Thymus (tissue), 11 donors: ENCODE measurements at regions not wholly inside any gene's neighbourhood (a gene's known extent, or its start where the extent isn't known, plus 50 kb on each side); places are given as distances from the start of the nearest gene placed in this dataset.

Source experiments
- DNase-seq, 9 donors: peaks; one replicate each; pipeline ENCODE4 v3.0.0-alpha.2; 2013; ENCODE audit warnings: low spot score in 9 of 9, low read depth in 6 of 9, missing footprints in 1 of 9
- H3K27ac ChIP-seq, 2 donors: one replicate each; pipeline ENCODE4 v1.5.1; 2013; ENCODE audit warnings: control low read depth in 1 of 2, low read depth in 1 of 2, low read length in 1 of 2, mild to moderate bottlenecking in 1 of 2, moderate library complexity in 1 of 2
- H3K27me3 ChIP-seq, 2 donors: one replicate each; pipeline ENCODE4 v1.5.1; 2013; ENCODE audit warnings: low read length in 1 of 2; ENCODE audit not compliant: control insufficient read depth in 2 of 2, insufficient read depth in 1 of 2
- H3K36me3 ChIP-seq, 2 donors: one replicate each; pipeline ENCODE4 v1.5.1; 2013; ENCODE audit warnings: low read length in 1 of 2, mild to moderate bottlenecking in 1 of 2, moderate library complexity in 1 of 2; ENCODE audit not compliant: control insufficient read depth in 2 of 2, insufficient read depth in 2 of 2
- H3K4me1 ChIP-seq, 2 donors: one replicate each; pipeline ENCODE4 v1.5.1; 2013; ENCODE audit warnings: low read length in 2 of 2; ENCODE audit not compliant: control insufficient read depth in 2 of 2, insufficient read depth in 2 of 2
- H3K4me3 ChIP-seq, 2 donors: one replicate each; pipeline ENCODE4 v1.5.1; 2013; ENCODE audit warnings: low read length in 2 of 2, control low read depth in 1 of 2, mild to moderate bottlenecking in 1 of 2
- H3K9me3 ChIP-seq, 2 donors: one replicate each; pipeline ENCODE4 v1.5.1; 2013; ENCODE audit warnings: low read length in 1 of 2, mild to moderate bottlenecking in 1 of 2; ENCODE audit not compliant: control insufficient read depth in 2 of 2, insufficient read depth in 1 of 2
- WGBS: extraction: QIAGEN DNeasy Blood & Tissue Kit; methylation state at CpG from one replicate; pipeline ENCODE4 v1.1.7; 2013; 5-methylcytosine and 5-hydroxymethylcytosine counted together
- donor health status: healthy.

DNA sequence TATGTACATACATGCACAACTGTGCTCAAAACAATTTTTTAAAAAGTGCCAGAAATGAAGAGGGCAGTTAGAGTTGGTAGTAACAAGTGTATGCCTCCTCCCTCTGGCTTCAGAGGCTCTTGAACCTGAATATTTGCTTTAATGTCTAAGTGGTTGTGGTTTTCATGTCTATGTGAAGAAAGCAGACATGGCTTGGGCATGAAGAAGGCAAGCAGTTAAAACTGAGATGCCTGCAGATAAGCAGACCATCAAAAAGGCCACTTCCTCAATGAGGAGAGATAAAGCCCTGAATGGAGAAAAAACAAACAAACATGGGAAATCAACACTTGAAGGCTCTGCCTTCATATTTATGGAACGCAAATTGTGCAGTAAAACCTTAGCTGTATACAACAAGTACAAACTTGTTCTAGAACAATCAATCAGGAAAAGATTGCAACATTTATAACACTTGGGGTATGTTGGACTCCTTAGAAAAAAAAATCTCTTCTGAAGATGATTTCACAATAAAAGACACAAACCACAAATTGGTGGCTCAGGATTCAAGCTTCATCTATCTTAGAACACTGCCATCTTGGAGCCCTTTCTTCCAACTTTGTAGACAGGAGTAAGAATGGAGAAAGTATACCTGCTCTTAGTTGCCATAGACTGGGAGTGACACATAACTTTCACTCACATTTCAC lies 52.7 kb upstream of the PLA2G4A start:
- H3K4me3 ChIP-seq = no peak overlapping the region
- H3K27ac ChIP-seq = no peak overlapping the region
- no peaks in the 10 kb centered on the region for H3K36me3 ChIP-seq
- no peaks in the 10 kb centered on the region for H3K4me1 ChIP-seq
- H3K9me3 ChIP-seq = no peaks in the 10 kb centered on the region
- peak in 3 of 9 donors; percentile 2 to 40 (median 8) for DNase-seq
- 73% methylated on average over 1 of the region's 1 CpG for WGBS
- no peaks in the 10 kb centered on the region for H3K27me3 ChIP-seq

DNA sequence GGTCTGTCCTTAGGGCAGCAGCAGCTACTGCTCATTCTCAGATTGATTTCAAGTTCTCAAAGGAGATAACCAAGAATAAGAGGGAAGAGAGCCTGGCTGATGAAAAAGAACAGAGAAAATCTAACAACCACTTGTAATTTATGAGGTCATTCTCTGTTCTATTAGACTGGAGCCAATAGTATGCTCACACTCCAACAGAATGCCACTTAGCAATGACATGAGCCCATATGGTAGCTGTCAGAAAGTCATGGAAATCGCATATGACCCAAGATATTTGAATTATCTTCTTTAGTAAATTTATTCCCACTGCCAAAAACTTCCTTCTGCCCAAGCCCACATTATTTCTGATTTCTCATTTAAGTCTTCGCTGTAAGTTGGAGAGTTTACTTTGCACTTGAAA lies 53.7 kb upstream of the PLA2G4A start:
- no peak for DNase-seq
- no peaks in the 10 kb centered on the region for H3K36me3 ChIP-seq
- no peak overlapping the region for H3K4me3 ChIP-seq
- no peaks in the 10 kb centered on the region for H3K27me3 ChIP-seq
- H3K9me3 ChIP-seq = no peaks in the 10 kb centered on the region
- no peaks in the 10 kb centered on the region for H3K4me1 ChIP-seq
- H3K27ac ChIP-seq = no peak overlapping the region
- WGBS = 95% methylated on average over 2 of the region's 2 CpGs

DNA sequence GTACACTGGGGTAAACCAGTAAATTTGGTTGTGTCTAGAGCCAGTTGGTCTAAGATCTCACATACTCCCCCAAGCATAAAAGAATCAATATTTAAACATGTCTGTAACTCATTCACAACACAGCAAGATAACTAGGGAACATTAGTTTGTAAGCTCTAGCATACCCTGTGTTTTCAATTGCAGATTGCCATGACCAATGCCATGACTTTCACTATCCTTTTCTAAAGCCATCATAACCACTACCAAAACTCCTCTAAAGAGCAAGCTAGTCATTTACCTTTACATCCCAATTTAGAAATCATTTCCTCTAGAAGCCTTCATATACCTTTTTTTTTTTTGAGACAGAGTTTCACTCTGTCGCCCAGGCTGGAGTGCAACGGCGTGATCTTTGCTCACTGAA lies 56.5 kb upstream of the PLA2G4A start:
- no peak overlapping the region for H3K4me3 ChIP-seq
- H3K27ac ChIP-seq = no peak overlapping the region
- H3K4me1 ChIP-seq = no peaks in the 10 kb centered on the region
- H3K27me3 ChIP-seq = no peaks in the 10 kb centered on the region
- WGBS = 98% methylated on average over 3 of the region's 3 CpGs
- H3K9me3 ChIP-seq = no peaks in the 10 kb centered on the region
- no peaks in the 10 kb centered on the region for H3K36me3 ChIP-seq
- DNase-seq = no peak

DNA sequence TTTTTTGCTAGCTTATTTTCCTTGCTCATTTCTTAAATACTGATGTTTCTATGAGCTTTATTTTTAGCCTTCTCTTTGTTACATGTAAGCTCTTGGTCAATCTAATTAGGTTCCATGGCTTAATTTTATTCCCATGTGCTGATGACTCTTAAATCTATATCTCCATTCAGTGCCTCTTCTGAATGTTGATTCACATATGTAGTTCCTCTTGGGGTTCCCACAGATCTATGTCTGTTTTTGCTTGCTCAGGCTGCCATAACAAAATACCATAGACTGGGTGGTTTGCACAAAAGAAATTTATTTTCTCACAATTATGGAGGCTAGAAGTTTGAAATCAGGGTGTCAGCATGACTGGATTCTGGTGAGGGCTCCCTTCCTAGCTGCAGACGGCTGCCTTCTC lies 58.3 kb upstream of the PLA2G4A start:
- Histone ChIP-seq H3K36me3 (no peaks in the 10 kb centered on the region), H3K27me3 (no peaks in the 10 kb centered on the region), H3K27ac (no peak overlapping the region), H3K9me3 (no peaks in the 10 kb centered on the region), H3K4me1 (no peaks in the 10 kb centered on the region), H3K4me3 (no peak overlapping the region)
- 98% methylated on average over 1 of the region's 1 CpG for whole genome bisulfite sequencing
- DNase-seq = no peak

- no peaks in the 10 kb centered on the region for H3K27me3 ChIP-seq
- H3K4me1 ChIP-seq = no peaks in the 10 kb centered on the region
- DNase-seq = no peak
- no peak overlapping the region for H3K4me3 ChIP-seq
- H3K36me3 ChIP-seq = no peaks in the 10 kb centered on the region
- no peak overlapping the region for H3K27ac ChIP-seq
- no peaks in the 10 kb centered on the region for H3K9me3 ChIP-seq
Observed at GRCh38 chr1:186768906-186769305, 59.8 kb upstream of the PLA2G4A start.

GRCh38 chr1:186765446-186765845 lies 63.3 kb upstream of the PLA2G4A start:
- Histone ChIP-seq H3K4me1 (no peaks in the 10 kb centered on the region), H3K9me3 (no peaks in the 10 kb centered on the region), H3K27ac (no peak overlapping the region), H3K4me3 (no peak overlapping the region), H3K36me3 (no peaks in the 10 kb centered on the region), H3K27me3 (no peaks in the 10 kb centered on the region)
- WGBS = 100% methylated on average over 1 of the region's 1 CpG
- DNase-seq = no peak

GRCh38 chr1:186763107-186763506 lies 65.6 kb upstream of the PLA2G4A start:
- H3K4me3 ChIP-seq = no peak overlapping the region
- H3K36me3 ChIP-seq = no peaks in the 10 kb centered on the region
- H3K9me3 ChIP-seq = no peaks in the 10 kb centered on the region
- H3K4me1 ChIP-seq = no peaks in the 10 kb centered on the region
- DNase-seq = no peak
- WGBS = 94% methylated on average over 1 of the region's 1 CpG
- no peaks in the 10 kb centered on the region for H3K27me3 ChIP-seq
- no peak overlapping the region for H3K27ac ChIP-seq

GRCh38 chr1:186762653-186763052 lies 66.1 kb upstream of the PLA2G4A start:
- H3K27ac ChIP-seq = no peak overlapping the region
- no peak overlapping the region for H3K4me3 ChIP-seq
- H3K36me3 ChIP-seq = no peaks in the 10 kb centered on the region
- H3K27me3 ChIP-seq = no peaks in the 10 kb centered on the region
- no peaks in the 10 kb centered on the region for H3K4me1 ChIP-seq
- no peaks in the 10 kb centered on the region for H3K9me3 ChIP-seq
- no peak for DNase-seq

DNA sequence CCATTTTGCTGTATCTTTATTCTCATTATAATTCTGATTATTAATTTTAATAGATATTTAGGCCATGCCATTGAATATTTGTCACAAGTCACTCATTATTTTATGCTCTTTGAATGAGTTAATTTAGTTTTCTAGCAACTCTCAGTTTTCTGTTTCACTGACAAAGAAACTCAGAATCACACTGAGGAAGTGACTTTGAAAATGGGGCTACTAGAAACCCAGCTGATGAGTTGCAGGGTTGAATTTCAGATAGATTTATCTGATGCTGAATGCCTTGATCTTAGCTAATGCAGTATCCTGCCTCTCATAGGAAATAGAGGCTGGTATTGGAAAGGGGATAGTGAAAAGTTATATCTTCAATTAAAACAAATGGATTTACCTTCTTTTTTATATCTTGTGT lies 67.4 kb upstream of the PLA2G4A start:
- no peaks in the 10 kb centered on the region for H3K36me3 ChIP-seq
- no peaks in the 10 kb centered on the region for H3K9me3 ChIP-seq
- H3K27ac ChIP-seq = no peak overlapping the region
- H3K4me3 ChIP-seq = no peak overlapping the region
- H3K4me1 ChIP-seq = no peaks in the 10 kb centered on the region
- DNase-seq = no peak
- no peaks in the 10 kb centered on the region for H3K27me3 ChIP-seq

- H3K4me3 ChIP-seq = no peak overlapping the region
- H3K9me3 ChIP-seq = no peaks in the 10 kb centered on the region
- no peaks in the 10 kb centered on the region for H3K36me3 ChIP-seq
- WGBS = 48% methylated on average over 1 of the region's 1 CpG
- no peaks in the 10 kb centered on the region for H3K27me3 ChIP-seq
- DNase-seq = no peak
- H3K4me1 ChIP-seq = no peaks in the 10 kb centered on the region
- H3K27ac ChIP-seq = no peak overlapping the region
Observed at GRCh38 chr1:186760446-186760845, 68.3 kb upstream of the PLA2G4A start.
